ENCODE measurements at regions not wholly inside any gene's neighbourhood (a gene's known extent, or its start where the extent isn't known, plus 50 kb on each side); places are given as distances from the start of the nearest gene placed in this dataset.

DNA sequence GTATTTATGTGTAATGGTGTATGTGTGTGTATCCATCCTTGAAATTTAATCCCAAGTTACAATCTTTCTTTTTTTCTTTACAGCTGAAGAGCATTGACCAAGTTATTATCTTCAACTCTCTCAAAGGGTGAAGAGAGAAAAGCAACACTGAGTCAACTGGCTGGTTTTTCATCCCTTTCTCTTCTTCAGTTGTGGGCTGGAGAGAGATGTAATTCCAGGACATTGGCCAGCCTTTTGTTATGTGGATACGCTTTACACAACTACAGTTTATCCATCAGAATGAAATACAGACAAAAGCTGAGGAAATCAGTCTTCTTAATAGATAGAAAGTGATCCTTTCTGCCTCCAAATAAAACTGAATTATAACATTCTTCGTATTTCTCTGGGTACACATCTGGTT lies 357.0 kb upstream of the NCAM2 start:
- Mint-ChIP-seq H3K4me1 (no peaks in the 10 kb centered on the region), H3K36me3 (no peaks in the 10 kb centered on the region), H3K9me3 (peaks cover 10 to 40% (median 22%) of the 10 kb centered on the region in 6 donors), H3K27me3 (ENCODE audit: low read depth in 3 of 3) (peaks cover 0 to 2% (median 0%) of the 10 kb centered on the region in 3 donors), H3K4me3 (no peak overlapping the region), H3K27ac (no peak overlapping the region)
- no peak for DNase-seq

- Mint-ChIP-seq H3K27ac (no peak overlapping the region), H3K4me3 (no peak overlapping the region), H3K4me1 (no peaks in the 10 kb centered on the region), H3K27me3 (ENCODE audit: low read depth in 3 of 3) (peaks cover 0 to 2% (median 0%) of the 10 kb centered on the region in 3 donors), H3K36me3 (no peaks in the 10 kb centered on the region), H3K9me3 (peaks cover 7 to 46% (median 23%) of the 10 kb centered on the region in 6 donors)
- DNase-seq = no peak
Measured at GRCh38 chr21:20642681-20643080, 355.5 kb upstream of the NCAM2 start.

GRCh38 chr21:20644552-20644951 lies 353.7 kb upstream of the NCAM2 start:
- Mint-ChIP-seq H3K27me3 (ENCODE audit: low read depth in 3 of 3) (peaks cover 0 to 2% (median 0%) of the 10 kb centered on the region in 3 donors), H3K4me1 (no peaks in the 10 kb centered on the region), H3K27ac (no peak overlapping the region), H3K4me3 (no peak overlapping the region), H3K9me3 (peaks cover 4 to 46% (median 23%) of the 10 kb centered on the region in 6 donors), H3K36me3 (no peaks in the 10 kb centered on the region)
- no peak for DNase-seq

DNA sequence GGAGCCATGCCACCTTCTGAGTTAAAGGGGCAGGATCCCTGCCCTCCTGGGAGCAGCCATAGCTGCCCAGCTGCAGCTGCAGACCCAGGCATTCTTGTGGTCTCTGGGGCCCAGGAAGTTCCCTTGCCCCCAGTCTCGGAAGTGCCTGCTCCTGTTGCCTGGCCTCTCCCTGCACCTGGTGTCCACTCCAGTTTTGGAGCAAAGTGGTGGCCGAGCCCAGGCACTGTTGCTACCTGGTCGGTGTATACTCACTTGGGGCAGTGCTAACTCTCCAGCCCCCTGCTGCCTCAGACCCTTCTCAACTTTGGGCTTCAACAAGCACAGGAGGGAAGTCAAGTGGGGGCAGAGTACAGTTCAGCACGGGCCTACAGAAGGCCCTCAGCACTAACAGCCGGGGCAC lies 352.9 kb upstream of the NCAM2 start:
- Mint-ChIP-seq H3K36me3 (no peaks in the 10 kb centered on the region), H3K4me1 (no peaks in the 10 kb centered on the region), H3K27ac (no peak overlapping the region), H3K4me3 (no peak overlapping the region), H3K27me3 (ENCODE audit: low read depth in 3 of 3) (peaks cover 0 to 2% (median 0%) of the 10 kb centered on the region in 3 donors), H3K9me3 (peaks cover 5 to 44% (median 23%) of the 10 kb centered on the region in 6 donors)
- DNase-seq = no peak

- peaks cover 5 to 44% (median 23%) of the 10 kb centered on the region in 6 donors for H3K9me3 Mint-ChIP-seq
- DNase-seq = no peak
- H3K4me3 Mint-ChIP-seq = no peak overlapping the region
- H3K4me1 Mint-ChIP-seq = no peaks in the 10 kb centered on the region
- peaks cover 0 to 2% (median 0%) of the 10 kb centered on the region in 3 donors for H3K27me3 Mint-ChIP-seq (ENCODE audit: low read depth in 3 of 3)
- H3K36me3 Mint-ChIP-seq = no peaks in the 10 kb centered on the region
- H3K27ac Mint-ChIP-seq = no peak overlapping the region
Measured at GRCh38 chr21:20646431-20647165, 351.6 kb upstream of the NCAM2 start.

GRCh38 chr21:20647607-20648006 lies 350.6 kb upstream of the NCAM2 start:
- Mint-ChIP-seq H3K27ac (no peak overlapping the region), H3K27me3 (ENCODE audit: low read depth in 3 of 3) (peaks cover 0 to 2% (median 0%) of the 10 kb centered on the region in 3 donors), H3K4me1 (no peaks in the 10 kb centered on the region), H3K4me3 (no peak overlapping the region), H3K9me3 (peaks cover 5 to 44% (median 22%) of the 10 kb centered on the region in 6 donors), H3K36me3 (no peaks in the 10 kb centered on the region)
- no peak for DNase-seq

GRCh38 chr21:20649231-20649630 lies 349.0 kb upstream of the NCAM2 start:
- Mint-ChIP-seq H3K4me1 (no peaks in the 10 kb centered on the region), H3K4me3 (no peak overlapping the region), H3K27me3 (ENCODE audit: low read depth in 3 of 3) (no peaks in the 10 kb centered on the region), H3K27ac (no peak overlapping the region), H3K36me3 (no peaks in the 10 kb centered on the region), H3K9me3 (peaks cover 5 to 38% (median 19%) of the 10 kb centered on the region in 6 donors)
- no peak for DNase-seq

GRCh38 chr21:20652846-20653245 lies 345.4 kb upstream of the NCAM2 start:
- Mint-ChIP-seq H3K4me1 (no peaks in the 10 kb centered on the region), H3K36me3 (no peaks in the 10 kb centered on the region), H3K27ac (no peak overlapping the region), H3K4me3 (no peak overlapping the region), H3K9me3 (peaks cover 5 to 29% (median 18%) of the 10 kb centered on the region in 6 donors), H3K27me3 (ENCODE audit: low read depth in 3 of 3) (no peaks in the 10 kb centered on the region)
- DNase-seq = no peak

DNA sequence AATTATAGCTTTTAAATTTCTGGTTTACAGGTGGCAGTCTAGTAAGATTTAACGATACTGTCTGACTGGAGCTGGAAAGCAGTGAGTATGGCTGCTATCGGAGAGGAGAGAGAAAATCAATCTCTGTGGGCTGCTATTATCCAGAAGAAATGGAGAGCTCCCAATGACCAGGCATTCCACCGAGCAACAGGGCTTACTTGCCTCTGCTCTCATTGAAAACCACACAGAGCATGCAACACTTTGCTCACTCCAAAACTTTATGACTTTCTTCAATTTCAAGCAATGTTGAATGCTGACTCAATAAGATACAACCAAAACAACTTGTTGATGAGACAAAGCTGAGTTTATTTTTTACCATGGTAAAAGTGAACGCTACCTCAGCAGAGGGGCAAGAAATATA lies 337.0 kb upstream of the NCAM2 start:
- no peaks in the 10 kb centered on the region for H3K27me3 Mint-ChIP-seq (ENCODE audit: low read depth in 3 of 3)
- no peak for DNase-seq
- no peaks in the 10 kb centered on the region for H3K4me1 Mint-ChIP-seq
- peaks cover 16 to 45% (median 25%) of the 10 kb centered on the region in 6 donors for H3K9me3 Mint-ChIP-seq
- H3K4me3 Mint-ChIP-seq = no peak overlapping the region
- H3K36me3 Mint-ChIP-seq = peaks cover 0 to 6% (median 0%) of the 10 kb centered on the region in 3 donors
- H3K27ac Mint-ChIP-seq = no peak overlapping the region

- Mint-ChIP-seq H3K4me1 (no peaks in the 10 kb centered on the region), H3K27me3 (ENCODE audit: low read depth in 3 of 3) (no peaks in the 10 kb centered on the region), H3K9me3 (peaks cover 16 to 44% (median 25%) of the 10 kb centered on the region in 6 donors), H3K27ac (no peak overlapping the region), H3K4me3 (no peak overlapping the region), H3K36me3 (peaks cover 0 to 6% (median 0%) of the 10 kb centered on the region in 3 donors)
- DNase-seq = no peak
Measured at GRCh38 chr21:20661745-20662422, 336.3 kb upstream of the NCAM2 start.

- DNase-seq = no peak
- H3K4me3 Mint-ChIP-seq = no peak overlapping the region
- H3K36me3 Mint-ChIP-seq = peaks cover 0 to 6% (median 0%) of the 10 kb centered on the region in 3 donors
- peaks cover 16 to 51% (median 25%) of the 10 kb centered on the region in 6 donors for H3K9me3 Mint-ChIP-seq
- no peaks in the 10 kb centered on the region for H3K27me3 Mint-ChIP-seq (ENCODE audit: low read depth in 3 of 3)
- no peaks in the 10 kb centered on the region for H3K4me1 Mint-ChIP-seq
- H3K27ac Mint-ChIP-seq = no peak overlapping the region
Measured at GRCh38 chr21:20662514-20662913, 335.7 kb upstream of the NCAM2 start.

DNA sequence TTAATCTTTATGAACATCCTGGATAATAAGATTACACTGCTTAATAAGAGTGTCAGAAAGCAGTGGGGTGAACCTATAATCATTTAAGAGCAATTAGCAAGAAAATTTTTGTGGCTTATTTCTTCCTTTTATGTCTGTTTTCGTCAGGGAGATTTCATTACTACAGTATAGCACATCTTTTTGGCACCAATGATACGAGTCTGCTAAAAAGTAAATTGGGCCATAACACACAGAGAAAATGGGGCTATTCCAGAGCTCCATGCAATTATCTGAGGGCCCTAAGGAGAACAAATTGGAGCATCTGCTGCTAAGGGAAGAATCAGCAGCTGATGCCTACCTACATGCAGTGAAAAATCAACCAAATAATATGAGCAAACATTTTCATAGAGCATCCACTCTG lies 330.3 kb upstream of the NCAM2 start:
- no peaks in the 10 kb centered on the region for H3K27me3 Mint-ChIP-seq (ENCODE audit: low read depth in 3 of 3)
- H3K9me3 Mint-ChIP-seq = peaks cover 14 to 60% (median 35%) of the 10 kb centered on the region in 6 donors
- no peaks in the 10 kb centered on the region for H3K4me1 Mint-ChIP-seq
- H3K27ac Mint-ChIP-seq = no peak overlapping the region
- H3K4me3 Mint-ChIP-seq = no peak overlapping the region
- no peak for DNase-seq
- H3K36me3 Mint-ChIP-seq = no peaks in the 10 kb centered on the region

GRCh38 chr21:20685475-20685874 lies 312.7 kb upstream of the NCAM2 start:
- Mint-ChIP-seq H3K36me3 (no peaks in the 10 kb centered on the region), H3K27ac (no peak overlapping the region), H3K4me1 (no peaks in the 10 kb centered on the region), H3K4me3 (no peak overlapping the region), H3K27me3 (ENCODE audit: low read depth in 3 of 3) (no peaks in the 10 kb centered on the region), H3K9me3 (peaks cover 13 to 32% (median 19%) of the 10 kb centered on the region in 6 donors)
- DNase-seq = no peak

DNA sequence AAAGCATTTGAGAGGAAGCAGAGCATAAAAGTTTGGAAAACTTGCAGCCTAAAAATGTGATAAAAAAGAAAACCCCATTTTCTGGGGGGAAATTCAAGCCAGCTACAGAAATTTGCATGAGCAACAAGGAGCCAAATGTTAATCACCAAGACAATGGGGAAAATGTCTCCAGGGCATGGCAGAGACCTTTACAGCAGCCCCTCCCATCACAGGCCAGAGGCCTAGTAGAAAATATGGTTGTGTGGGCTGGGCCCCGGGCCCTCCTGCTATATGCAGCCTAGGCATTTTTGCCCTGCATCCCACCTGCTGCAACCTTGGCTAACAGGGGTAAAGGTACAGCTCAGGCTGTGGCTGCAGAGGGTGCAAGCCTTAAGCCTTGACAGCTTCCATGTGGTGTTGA lies 299.6 kb upstream of the NCAM2 start:
- Mint-ChIP-seq H3K27me3 (ENCODE audit: low read depth in 3 of 3) (no peaks in the 10 kb centered on the region), H3K27ac (no peak overlapping the region)

More for the DNA sequence above, 299.6 kb upstream of the NCAM2 start:
- Mint-ChIP-seq H3K4me1 (no peaks in the 10 kb centered on the region), H3K9me3 (peaks cover 1 to 47% (median 14%) of the 10 kb centered on the region in 6 donors), H3K4me3 (no peak overlapping the region), H3K36me3 (no peaks in the 10 kb centered on the region)
- no peak for DNase-seq
